ENCODE measurements at regions not wholly inside any gene's neighbourhood (a gene's known extent, or its start where the extent isn't known, plus 50 kb on each side); places are given as distances from the start of the nearest gene placed in this dataset.

GRCh38 chr17:33819539-33819938, 435.5 kb upstream of the CCL2 start:
- H3K9me3 Mint-ChIP-seq: no peaks in the 10 kb centered on the region
- POLR2A ChIA-PET: no interaction called here
- Histone ChIP-seq H3K27me3 (replicated peaks in 1 of 2; ENCODE audit: control insufficient read depth in 2 of 2, extremely low read depth in 1 of 2, insufficient read depth in 2 of 2, low read length in 1 of 2) (peaks cover 0 to 8% of the 10 kb centered on the region in 2 experiments), H3K4me3 (ENCODE audit: control insufficient read depth in 1 of 2, extremely low read depth in 1 of 2, low read length in 1 of 2) (no peak overlapping the region), H3K36me3 (ENCODE audit: control insufficient read depth in 2 of 2, extremely low read depth in 1 of 2, insufficient read depth in 1 of 2, low read length in 1 of 2) (no peaks in the 10 kb centered on the region), H3K9me3 (no peaks in the 10 kb centered on the region), H3K27ac (ENCODE audit: low read length) (no peak overlapping the region), H3K4me1 (ENCODE audit: control insufficient read depth in 1 of 2, extremely low read depth in 1 of 2, insufficient read depth in 2 of 2, low read length in 2 of 2) (no peaks in the 10 kb centered on the region)
- ATAC-seq (replicated peaks in 1 of 4) (no peak), DNase-seq (no peak)
- H3K27me3 Mint-ChIP-seq: peaks cover 12 to 18% of the 10 kb centered on the region in 2 donors
- 81% methylated on average over 3 of the region's 4 CpGs for WGBS (ENCODE audit: insufficient coverage)
- no peak overlapping the region for H3K4me3 Mint-ChIP-seq
- H3K4me1 Mint-ChIP-seq: no peaks in the 10 kb centered on the region
- CTCF ChIA-PET: no interaction called here
- H3K27ac Mint-ChIP-seq: no peak overlapping the region
- H3K36me3 Mint-ChIP-seq: no peaks in the 10 kb centered on the region

GRCh38 chr17:33832262-33832661, 422.8 kb upstream of the CCL2 start:
- ChIA-PET POLR2A (no interaction called here), CTCF (no interaction called here)
- no peak overlapping the region for H3K4me3 Mint-ChIP-seq

GRCh38 chr17:33837281-33837680, 417.8 kb upstream of the CCL2 start:
- ATAC-seq (replicated peaks in 1 of 4) (no peak), DNase-seq (no peak)
- no peaks in the 10 kb centered on the region for H3K36me3 Mint-ChIP-seq
- Histone ChIP-seq H3K36me3 (ENCODE audit: control insufficient read depth in 2 of 2, extremely low read depth in 1 of 2, insufficient read depth in 1 of 2, low read length in 1 of 2) (no peaks in the 10 kb centered on the region), H3K27me3 (replicated peaks in 1 of 2; ENCODE audit: control insufficient read depth in 2 of 2, extremely low read depth in 1 of 2, insufficient read depth in 2 of 2, low read length in 1 of 2) (no peaks in the 10 kb centered on the region), H3K4me1 (ENCODE audit: control insufficient read depth in 1 of 2, extremely low read depth in 1 of 2, insufficient read depth in 2 of 2, low read length in 2 of 2) (no peaks in the 10 kb centered on the region), H3K27ac (ENCODE audit: low read length) (no peak overlapping the region), H3K4me3 (ENCODE audit: control insufficient read depth in 1 of 2, extremely low read depth in 1 of 2, low read length in 1 of 2) (no peak overlapping the region), H3K9me3 (no peaks in the 10 kb centered on the region)
- no peaks in the 10 kb centered on the region for H3K9me3 Mint-ChIP-seq
- H3K27me3 Mint-ChIP-seq: peaks cover 9 to 13% of the 10 kb centered on the region in 2 donors
- no peaks in the 10 kb centered on the region for H3K4me1 Mint-ChIP-seq
- POLR2A ChIA-PET: no interaction called here
- no peak overlapping the region for H3K4me3 Mint-ChIP-seq
- CTCF ChIA-PET: no interaction called here
- no peak overlapping the region for H3K27ac Mint-ChIP-seq

More at GRCh38 chr17:33832262-33832661, 422.8 kb upstream of the CCL2 start:
- Histone ChIP-seq H3K4me1 (ENCODE audit: control insufficient read depth in 1 of 2, extremely low read depth in 1 of 2, insufficient read depth in 2 of 2, low read length in 2 of 2) (no peaks in the 10 kb centered on the region), H3K27me3 (replicated peaks in 1 of 2; ENCODE audit: control insufficient read depth in 2 of 2, extremely low read depth in 1 of 2, insufficient read depth in 2 of 2, low read length in 1 of 2) (peaks cover 0 to 2% of the 10 kb centered on the region in 2 experiments), H3K9me3 (no peaks in the 10 kb centered on the region), H3K4me3 (ENCODE audit: control insufficient read depth in 1 of 2, extremely low read depth in 1 of 2, low read length in 1 of 2) (no peak overlapping the region), H3K27ac (ENCODE audit: low read length) (no peak overlapping the region), H3K36me3 (ENCODE audit: control insufficient read depth in 2 of 2, extremely low read depth in 1 of 2, insufficient read depth in 1 of 2, low read length in 1 of 2) (no peaks in the 10 kb centered on the region)
- H3K36me3 Mint-ChIP-seq: no peaks in the 10 kb centered on the region
- no peak for ATAC-seq (replicated peaks in 1 of 4)
- H3K27me3 Mint-ChIP-seq: peaks cover 2 to 11% of the 10 kb centered on the region in 2 donors
- no peak overlapping the region for H3K27ac Mint-ChIP-seq
- H3K9me3 Mint-ChIP-seq: no peaks in the 10 kb centered on the region
- 0% methylated on average over 1 of the region's 2 CpGs for WGBS (ENCODE audit: insufficient coverage)
- H3K4me1 Mint-ChIP-seq: no peaks in the 10 kb centered on the region
- DNase-seq: no peak

- ChIA-PET CTCF (no interaction called here), POLR2A (no interaction called here)
- Mint-ChIP-seq H3K36me3 (no peaks in the 10 kb centered on the region), H3K4me3 (no peak overlapping the region), H3K27ac (no peak overlapping the region), H3K27me3 (peaks cover 9 to 17% of the 10 kb centered on the region in 2 donors), H3K4me1 (no peaks in the 10 kb centered on the region), H3K9me3 (no peaks in the 10 kb centered on the region)
- H3K36me3 ChIP-seq (ENCODE audit: control insufficient read depth in 2 of 2, extremely low read depth in 1 of 2, insufficient read depth in 1 of 2, low read length in 1 of 2): no peaks in the 10 kb centered on the region
- no peak for ATAC-seq (replicated peaks in 1 of 4)
- no peaks in the 10 kb centered on the region for H3K27me3 ChIP-seq (replicated peaks in 1 of 2; ENCODE audit: control insufficient read depth in 2 of 2, extremely low read depth in 1 of 2, insufficient read depth in 2 of 2, low read length in 1 of 2)
- WGBS (ENCODE audit: insufficient coverage): 73% methylated on average over 2 of the region's 2 CpGs
- no peaks in the 10 kb centered on the region for H3K4me1 ChIP-seq (ENCODE audit: control insufficient read depth in 1 of 2, extremely low read depth in 1 of 2, insufficient read depth in 2 of 2, low read length in 2 of 2)
- no peak for DNase-seq
- H3K4me3 ChIP-seq (ENCODE audit: control insufficient read depth in 1 of 2, extremely low read depth in 1 of 2, low read length in 1 of 2): no peak overlapping the region
- no peaks in the 10 kb centered on the region for H3K9me3 ChIP-seq
- no peak overlapping the region for H3K27ac ChIP-seq (ENCODE audit: low read length)
Measured at GRCh38 chr17:33838281-33838680, 416.8 kb upstream of the CCL2 start.

- Histone ChIP-seq H3K4me3 (ENCODE audit: control insufficient read depth in 1 of 2, extremely low read depth in 1 of 2, low read length in 1 of 2) (no peak overlapping the region), H3K27ac (ENCODE audit: low read length) (no peak overlapping the region), H3K36me3 (ENCODE audit: control insufficient read depth in 2 of 2, extremely low read depth in 1 of 2, insufficient read depth in 1 of 2, low read length in 1 of 2) (no peaks in the 10 kb centered on the region), H3K27me3 (replicated peaks in 1 of 2; ENCODE audit: control insufficient read depth in 2 of 2, extremely low read depth in 1 of 2, insufficient read depth in 2 of 2, low read length in 1 of 2) (peaks cover 0 to 2% of the 10 kb centered on the region in 2 experiments), H3K4me1 (ENCODE audit: control insufficient read depth in 1 of 2, extremely low read depth in 1 of 2, insufficient read depth in 2 of 2, low read length in 2 of 2) (no peaks in the 10 kb centered on the region), H3K9me3 (no peaks in the 10 kb centered on the region)
- ATAC-seq (replicated peaks in 1 of 4) (no peak), DNase-seq (no peak)
- ChIA-PET CTCF (interaction anchor here in 1 of 2 donors (0.6 kb wide), 1 partner anchor 293 kb away, joined by 4 read pairs; no protein-coding TSS in a partner anchor), POLR2A (no interaction called here)
- peaks cover 0 to 14% of the 10 kb centered on the region in 2 donors for H3K27me3 Mint-ChIP-seq
- H3K4me3 Mint-ChIP-seq: no peak overlapping the region
- no peaks in the 10 kb centered on the region for H3K36me3 Mint-ChIP-seq
- no peaks in the 10 kb centered on the region for H3K9me3 Mint-ChIP-seq
- no peaks in the 10 kb centered on the region for H3K4me1 Mint-ChIP-seq
- no peak overlapping the region for H3K27ac Mint-ChIP-seq
- WGBS (ENCODE audit: insufficient coverage): 80% methylated on average over 1 of the region's 4 CpGs
Measured at GRCh38 chr17:33847900-33848299, 407.2 kb upstream of the CCL2 start.

GRCh38 chr17:33848433-33848832, 406.7 kb upstream of the CCL2 start:
- H3K36me3 ChIP-seq (ENCODE audit: control insufficient read depth in 2 of 2, extremely low read depth in 1 of 2, insufficient read depth in 1 of 2, low read length in 1 of 2): no peaks in the 10 kb centered on the region
- Mint-ChIP-seq H3K27ac (no peak overlapping the region), H3K36me3 (no peaks in the 10 kb centered on the region), H3K9me3 (no peaks in the 10 kb centered on the region), H3K27me3 (peaks cover 0 to 14% of the 10 kb centered on the region in 2 donors), H3K4me3 (no peak overlapping the region), H3K4me1 (no peaks in the 10 kb centered on the region)
- H3K9me3 ChIP-seq: no peaks in the 10 kb centered on the region
- ATAC-seq (replicated peaks in 1 of 4) (no peak), DNase-seq (no peak)
- H3K4me1 ChIP-seq (ENCODE audit: control insufficient read depth in 1 of 2, extremely low read depth in 1 of 2, insufficient read depth in 2 of 2, low read length in 2 of 2): no peaks in the 10 kb centered on the region
- no peak overlapping the region for H3K4me3 ChIP-seq (ENCODE audit: control insufficient read depth in 1 of 2, extremely low read depth in 1 of 2, low read length in 1 of 2)
- ChIA-PET CTCF (interaction anchor here in 1 of 2 donors (0.6 kb wide), 1 partner anchor 292 kb away, joined by 4 read pairs; no protein-coding TSS in a partner anchor), POLR2A (no interaction called here)
- WGBS (ENCODE audit: insufficient coverage): no CpG with 5 or more reads among the region's 3 CpGs
- H3K27me3 ChIP-seq (replicated peaks in 1 of 2; ENCODE audit: control insufficient read depth in 2 of 2, extremely low read depth in 1 of 2, insufficient read depth in 2 of 2, low read length in 1 of 2): peaks cover 0 to 2% of the 10 kb centered on the region in 2 experiments
- no peak overlapping the region for H3K27ac ChIP-seq (ENCODE audit: low read length)

GRCh38 chr17:33854596-33854995, 400.5 kb upstream of the CCL2 start:
- Mint-ChIP-seq H3K4me1 (no peaks in the 10 kb centered on the region), H3K27ac (no peak overlapping the region), H3K4me3 (no peak overlapping the region), H3K27me3 (peaks cover 4 to 21% of the 10 kb centered on the region in 2 donors), H3K9me3 (no peaks in the 10 kb centered on the region), H3K36me3 (no peaks in the 10 kb centered on the region)
- no peaks in the 10 kb centered on the region for H3K4me1 ChIP-seq (ENCODE audit: control insufficient read depth in 1 of 2, extremely low read depth in 1 of 2, insufficient read depth in 2 of 2, low read length in 2 of 2)
- peaks cover 0 to 24% of the 10 kb centered on the region in 2 experiments for H3K27me3 ChIP-seq (replicated peaks in 1 of 2; ENCODE audit: control insufficient read depth in 2 of 2, extremely low read depth in 1 of 2, insufficient read depth in 2 of 2, low read length in 1 of 2)
- ChIA-PET CTCF (no interaction called here), POLR2A (no interaction called here)
- H3K27ac ChIP-seq (ENCODE audit: low read length): no peak overlapping the region
- no peak overlapping the region for H3K4me3 ChIP-seq (ENCODE audit: control insufficient read depth in 1 of 2, extremely low read depth in 1 of 2, low read length in 1 of 2)
- no peaks in the 10 kb centered on the region for H3K36me3 ChIP-seq (ENCODE audit: control insufficient read depth in 2 of 2, extremely low read depth in 1 of 2, insufficient read depth in 1 of 2, low read length in 1 of 2)
- ATAC-seq (replicated peaks in 1 of 4): no peak
- H3K9me3 ChIP-seq: no peaks in the 10 kb centered on the region
- WGBS (ENCODE audit: insufficient coverage): 37% methylated on average over 2 of the region's 2 CpGs
- no peak for DNase-seq
